Breast epithelium (tissue), 3 donors: ENCODE measurements at regions not wholly inside any gene's neighbourhood (a gene's known extent, or its start where the extent isn't known, plus 50 kb on each side); places are given as distances from the start of the nearest gene placed in this dataset.

Source experiments
- CTCF ChIP-seq, 3 donors: fragments of 450-650 bp; IDR thresholded peaks; one replicate each; pipeline ENCODE4 v1.5.1; 2016 to 2017; ENCODE audit warnings: antibody characterized with exemption in 3 of 3, mild to moderate bottlenecking in 3 of 3, moderate library complexity in 3 of 3
- POLR2A ChIP-seq: fragments of 450-650 bp; IDR thresholded peaks from one replicate; pipeline ENCODE4 v1.6.1; 2016; ENCODE audit warnings: antibody characterized with exemption, mild to moderate bottlenecking, moderate library complexity

DNA sequence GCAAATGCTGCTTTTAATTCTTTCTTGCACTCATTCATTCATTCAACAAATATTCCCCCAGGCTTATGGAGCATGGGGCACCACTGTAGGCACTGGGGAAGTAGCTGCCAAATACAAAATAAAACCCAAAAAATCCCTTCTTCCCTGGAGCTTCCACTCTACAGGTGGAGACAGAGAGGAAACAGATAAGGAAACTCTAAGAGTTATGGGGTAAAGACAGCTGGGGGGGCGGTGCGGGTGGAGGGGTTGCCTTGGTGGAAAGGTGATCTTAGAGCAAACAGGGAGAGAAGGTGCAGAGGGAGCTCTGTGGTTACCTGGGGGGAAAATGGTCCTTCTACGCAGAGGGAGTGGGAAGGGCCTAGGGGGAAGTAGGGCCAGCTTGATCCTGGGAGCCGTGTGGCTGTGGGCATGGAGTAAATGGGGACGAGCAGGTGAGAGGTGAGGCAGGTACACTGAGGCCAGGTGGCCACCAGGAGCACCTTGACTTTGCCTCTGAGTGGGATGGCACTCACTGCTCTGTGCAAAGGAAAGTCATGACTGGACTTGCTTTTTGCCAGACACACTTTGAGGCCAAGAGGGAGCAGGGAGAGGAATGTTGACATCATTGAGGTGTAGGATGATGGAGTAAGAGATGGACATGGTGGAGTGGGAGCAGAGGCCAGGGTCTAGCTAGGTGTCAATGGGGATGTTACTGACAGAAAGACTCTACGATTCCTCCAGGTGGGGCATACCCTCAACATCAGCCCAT lies 152.0 kb downstream of the ETS2 start:
- no peak for TF ChIP-seq POLR2A
- TF ChIP-seq CTCF (IDR thresholded peaks at IDR 0.05) = no peak
